ENCODE measurements at regions not wholly inside any gene's neighbourhood (a gene's known extent, or its start where the extent isn't known, plus 50 kb on each side); places are given as distances from the start of the nearest gene placed in this dataset.

DNA sequence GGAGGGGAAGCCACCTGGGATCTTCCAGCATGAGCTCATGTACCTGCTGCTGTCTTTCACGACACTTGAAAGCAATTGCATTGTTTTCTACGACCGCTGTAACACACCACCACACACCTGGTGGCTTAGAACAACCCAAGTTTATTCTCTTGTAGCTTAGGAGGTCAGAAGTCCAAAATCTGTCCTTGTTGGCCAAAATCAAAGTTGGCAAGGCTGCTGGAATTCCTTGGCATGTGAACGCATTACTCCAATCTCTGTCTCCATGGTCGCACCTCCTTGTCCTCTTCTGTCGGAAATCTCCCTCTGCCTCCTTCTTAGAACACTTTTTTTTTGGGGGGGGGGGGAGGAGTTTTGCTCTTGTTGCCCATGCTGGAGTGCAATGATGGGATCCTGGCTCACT is 305.7 kb downstream of the BAMBI start:
- no peak overlapping the region for H3K4me3 Mint-ChIP-seq
- H3K27ac ChIP-seq (ENCODE audit: low read depth in 1 of 2, low read length in 2 of 2), result no peak overlapping the region
- no peaks in the 10 kb centered on the region for H3K27me3 ChIP-seq (ENCODE audit: control insufficient read depth in 2 of 2, insufficient read depth in 2 of 2, low read length in 2 of 2)
- no peak overlapping the region for H3K4me3 ChIP-seq (replicated peaks in 1 of 3; ENCODE audit: low read depth in 2 of 3, low read length in 3 of 3)
- WGBS (ENCODE audit: insufficient coverage), result 100% methylated on average over 1 of the region's 6 CpGs
- H3K4me2 ChIP-seq (replicated peaks; ENCODE audit: extremely low read depth, low read length, poor library complexity, severe bottlenecking), result no peak overlapping the region
- no peak overlapping the region for H3K9ac ChIP-seq (ENCODE audit: insufficient read depth, low read length, poor library complexity, severe bottlenecking)
- H3K4me1 ChIP-seq (ENCODE audit: control insufficient read depth in 1 of 2, insufficient read depth in 2 of 2, low read length in 2 of 2), result peaks cover 22 to 29% of the 10 kb centered on the region in 2 donors
- no peaks in the 10 kb centered on the region for H3K36me3 Mint-ChIP-seq
- no peaks in the 10 kb centered on the region for H4K20me1 ChIP-seq (ENCODE audit: insufficient read depth, low read length)
- H3K79me2 ChIP-seq (ENCODE audit: insufficient read depth, low read length), result no peaks in the 10 kb centered on the region
- H3K27me3 Mint-ChIP-seq (ENCODE audit: low read depth in 3 of 3), result peaks cover 3% of the 10 kb centered on the region in 3 donors
- H3K4me1 Mint-ChIP-seq, result peaks cover 16% of the 10 kb centered on the region
- TF ChIP-seq, protein P1, sequence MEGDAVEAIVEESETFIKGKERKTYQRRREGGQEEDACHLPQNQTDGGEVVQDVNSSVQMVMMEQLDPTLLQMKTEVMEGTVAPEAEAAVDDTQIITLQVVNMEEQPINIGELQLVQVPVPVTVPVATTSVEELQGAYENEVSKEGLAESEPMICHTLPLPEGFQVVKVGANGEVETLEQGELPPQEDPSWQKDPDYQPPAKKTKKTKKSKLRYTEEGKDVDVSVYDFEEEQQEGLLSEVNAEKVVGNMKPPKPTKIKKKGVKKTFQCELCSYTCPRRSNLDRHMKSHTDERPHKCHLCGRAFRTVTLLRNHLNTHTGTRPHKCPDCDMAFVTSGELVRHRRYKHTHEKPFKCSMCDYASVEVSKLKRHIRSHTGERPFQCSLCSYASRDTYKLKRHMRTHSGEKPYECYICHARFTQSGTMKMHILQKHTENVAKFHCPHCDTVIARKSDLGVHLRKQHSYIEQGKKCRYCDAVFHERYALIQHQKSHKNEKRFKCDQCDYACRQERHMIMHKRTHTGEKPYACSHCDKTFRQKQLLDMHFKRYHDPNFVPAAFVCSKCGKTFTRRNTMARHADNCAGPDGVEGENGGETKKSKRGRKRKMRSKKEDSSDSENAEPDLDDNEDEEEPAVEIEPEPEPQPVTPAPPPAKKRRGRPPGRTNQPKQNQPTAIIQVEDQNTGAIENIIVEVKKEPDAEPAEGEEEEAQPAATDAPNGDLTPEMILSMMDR (IDR thresholded peaks at IDR 0.05), result no peak
- no peak for DNase-seq
- no peak overlapping the region for H2AFZ ChIP-seq (ENCODE audit: insufficient read depth, low read depth, low read length, poor library complexity, severe bottlenecking)
- H3K9me3 Mint-ChIP-seq, result peaks cover 0 to 6% (median 0%) of the 10 kb centered on the region in 7 donors
- no peaks in the 10 kb centered on the region for H3K9me3 ChIP-seq (replicated peaks in 1 of 2; ENCODE audit: control insufficient read depth in 1 of 2, insufficient read depth in 1 of 2, low read length in 2 of 2)
- intact Hi-C loops (cut with micrococcal nuclease), result no loop called here
- H3K36me3 ChIP-seq (replicated peaks in 1 of 2; ENCODE audit: control insufficient read depth in 1 of 2, insufficient read depth in 2 of 2, low read length in 2 of 2), result no peaks in the 10 kb centered on the region
- H3K27ac Mint-ChIP-seq, result no peak overlapping the region

DNA sequence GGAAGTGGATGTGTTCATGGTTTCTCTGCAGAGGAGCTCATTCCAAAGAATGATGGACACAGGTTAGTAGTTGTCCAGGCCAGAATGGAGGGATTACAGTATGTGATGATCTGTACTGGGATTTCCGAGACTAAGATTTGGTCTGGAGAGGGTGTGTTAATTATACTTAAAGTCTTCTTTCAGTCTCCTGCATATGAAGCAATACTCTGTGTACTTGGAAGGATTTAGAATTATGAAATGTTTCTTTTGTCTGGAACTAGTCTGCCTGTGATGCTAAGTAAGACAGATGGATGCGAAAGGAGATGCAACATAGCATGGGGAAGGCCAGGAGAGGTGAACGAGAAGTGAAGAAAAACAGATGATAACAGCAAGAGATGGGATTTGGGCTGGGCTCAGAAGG is 305.1 kb upstream of the LYZL1 start:
- Histone ChIP-seq H3K27me3 (ENCODE audit: control insufficient read depth in 2 of 2, insufficient read depth in 2 of 2, low read length in 2 of 2) (no peaks in the 10 kb centered on the region), H3K9me3 (replicated peaks in 1 of 2; ENCODE audit: control insufficient read depth in 1 of 2, insufficient read depth in 1 of 2, low read length in 2 of 2) (no peaks in the 10 kb centered on the region), H3K4me1 (ENCODE audit: control insufficient read depth in 1 of 2, insufficient read depth in 2 of 2, low read length in 2 of 2) (peaks cover 22 to 29% of the 10 kb centered on the region in 2 donors), H3K9ac (ENCODE audit: insufficient read depth, low read length, poor library complexity, severe bottlenecking) (no peak overlapping the region), H3K36me3 (replicated peaks in 1 of 2; ENCODE audit: control insufficient read depth in 1 of 2, insufficient read depth in 2 of 2, low read length in 2 of 2) (no peaks in the 10 kb centered on the region), H3K27ac (ENCODE audit: low read depth in 1 of 2, low read length in 2 of 2) (no peak overlapping the region), H3K4me3 (replicated peaks in 1 of 3; ENCODE audit: low read depth in 2 of 3, low read length in 3 of 3) (no peak overlapping the region), H3K4me2 (replicated peaks; ENCODE audit: extremely low read depth, low read length, poor library complexity, severe bottlenecking) (no peak overlapping the region), H4K20me1 (ENCODE audit: insufficient read depth, low read length) (no peaks in the 10 kb centered on the region), H2AFZ (ENCODE audit: insufficient read depth, low read depth, low read length, poor library complexity, severe bottlenecking) (peak overlapping the region; percentile 70), H3K79me2 (ENCODE audit: insufficient read depth, low read length) (no peaks in the 10 kb centered on the region)
- Mint-ChIP-seq H3K36me3 (no peaks in the 10 kb centered on the region), H3K27me3 (ENCODE audit: low read depth in 3 of 3) (peaks cover 2 to 6% (median 3%) of the 10 kb centered on the region in 3 donors), H3K4me3 (no peak overlapping the region), H3K4me1 (peaks cover 16% of the 10 kb centered on the region), H3K27ac (peak overlapping the region in 1 of 7 donors; percentile 21), H3K9me3 (peaks cover 0 to 6% (median 0%) of the 10 kb centered on the region in 7 donors)
- intact Hi-C loops (cut with micrococcal nuclease), result no loop called here
- no peak for DNase-seq
- TF ChIP-seq, protein P1 (IDR thresholded peaks at IDR 0.05), result no peak
- no CpG with 5 or more reads among the region's 3 CpGs for WGBS (ENCODE audit: insufficient coverage)
